KMS-11 (cell line): ENCODE measurements at regions not wholly inside any gene's neighbourhood (a gene's known extent, or its start where the extent isn't known, plus 50 kb on each side); places are given as distances from the start of the nearest gene placed in this dataset.

Source experiments
- H2AFZ ChIP-seq: fragments of 200-600 bp; sonication (generic); 2 replicates; pipeline ENCODE4 v1.6.1; 2016; ENCODE audit warnings: antibody characterized with exemption, mixed run types, low read depth
- H3K27ac ChIP-seq: fragments of 200-600 bp; sonication (generic); 2 replicates; pipeline ENCODE4 v1.6.1; 2016; ENCODE audit warnings: mild to moderate bottlenecking, mixed run types
- H3K27me3 ChIP-seq: fragments of 200-600 bp; sonication (generic); 2 replicates; pipeline ENCODE4 v1.6.1; 2017; ENCODE audit warnings: mild to moderate bottlenecking, low read depth, mixed run types, moderate library complexity; ENCODE audit not compliant: insufficient read depth
- H3K36me3 ChIP-seq: fragments of 200-600 bp; sonication (generic); 2 replicates; pipeline ENCODE4 v1.6.1; 2017; ENCODE audit warnings: mild to moderate bottlenecking, mixed run types; ENCODE audit not compliant: insufficient read depth
- H3K4me1 ChIP-seq: fragments of 200-600 bp; sonication (generic); 2 replicates; pipeline ENCODE4 v1.6.1; 2016; ENCODE audit warnings: mild to moderate bottlenecking, low read depth, mixed run types; ENCODE audit not compliant: poor library complexity, severe bottlenecking
- H3K4me2 ChIP-seq: fragments of 200-600 bp; sonication (generic); 2 replicates; pipeline ENCODE4 v1.7.0; 2016; ENCODE audit warnings: mild to moderate bottlenecking, mixed run types
- H3K4me3 ChIP-seq: fragments of 200-600 bp; sonication (generic); IDR thresholded peaks from 2 replicates; pipeline ENCODE4 v1.6.1; 2017; ENCODE audit warnings: low read depth, low read length, mixed read lengths; ENCODE audit not compliant: insufficient read depth
- H3K79me2 ChIP-seq: fragments of 200-600 bp; sonication (generic); 2 replicates; pipeline ENCODE4 v1.6.1; 2016; ENCODE audit warnings: low read depth, mixed run types; ENCODE audit not compliant: insufficient read depth
- H3K9ac ChIP-seq: fragments of 200-600 bp; sonication (generic); 2 replicates; pipeline ENCODE4 v1.6.1; 2016; ENCODE audit warnings: mild to moderate bottlenecking, mixed run types
- H4K20me1 ChIP-seq: fragments of 200-600 bp; sonication (generic); 2 replicates; pipeline ENCODE4 v1.6.1; 2016; ENCODE audit warnings: mild to moderate bottlenecking, mixed run types; ENCODE audit not compliant: insufficient read depth
- TF ChIP-seq, protein P1 (sequence below): fragments of 200-600 bp; sonication (generic); conservative IDR thresholded peaks from 2 replicates; pipeline ENCODE4 v1.6.1; 2017; ENCODE audit warnings: low read depth, mild to moderate bottlenecking, antibody characterized with exemption, low read length, moderate library complexity, mixed read lengths

DNA sequence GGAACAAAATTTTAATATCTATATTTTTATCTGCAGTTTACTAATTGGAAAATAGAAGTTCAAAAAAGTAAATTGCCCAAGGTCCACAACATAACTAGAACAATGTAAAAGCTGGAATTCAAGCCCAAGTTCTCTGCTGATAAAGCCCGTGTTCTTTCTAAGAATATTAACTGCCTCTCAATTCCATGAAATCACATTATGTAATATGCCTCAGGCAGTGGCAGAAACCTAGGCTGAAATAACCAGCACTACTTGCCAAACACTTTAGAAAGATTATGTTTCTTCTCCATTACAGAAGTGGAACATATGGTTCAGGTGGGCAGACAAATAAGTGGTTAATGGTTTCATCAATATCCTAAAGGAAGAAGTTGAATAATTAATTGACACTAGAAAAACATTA, 56.7 kb upstream of the ADGRL3 start:
- H2AFZ ChIP-seq: no peak overlapping the region
- H3K4me3 ChIP-seq: no peak overlapping the region
- TF ChIP-seq, protein P1, sequence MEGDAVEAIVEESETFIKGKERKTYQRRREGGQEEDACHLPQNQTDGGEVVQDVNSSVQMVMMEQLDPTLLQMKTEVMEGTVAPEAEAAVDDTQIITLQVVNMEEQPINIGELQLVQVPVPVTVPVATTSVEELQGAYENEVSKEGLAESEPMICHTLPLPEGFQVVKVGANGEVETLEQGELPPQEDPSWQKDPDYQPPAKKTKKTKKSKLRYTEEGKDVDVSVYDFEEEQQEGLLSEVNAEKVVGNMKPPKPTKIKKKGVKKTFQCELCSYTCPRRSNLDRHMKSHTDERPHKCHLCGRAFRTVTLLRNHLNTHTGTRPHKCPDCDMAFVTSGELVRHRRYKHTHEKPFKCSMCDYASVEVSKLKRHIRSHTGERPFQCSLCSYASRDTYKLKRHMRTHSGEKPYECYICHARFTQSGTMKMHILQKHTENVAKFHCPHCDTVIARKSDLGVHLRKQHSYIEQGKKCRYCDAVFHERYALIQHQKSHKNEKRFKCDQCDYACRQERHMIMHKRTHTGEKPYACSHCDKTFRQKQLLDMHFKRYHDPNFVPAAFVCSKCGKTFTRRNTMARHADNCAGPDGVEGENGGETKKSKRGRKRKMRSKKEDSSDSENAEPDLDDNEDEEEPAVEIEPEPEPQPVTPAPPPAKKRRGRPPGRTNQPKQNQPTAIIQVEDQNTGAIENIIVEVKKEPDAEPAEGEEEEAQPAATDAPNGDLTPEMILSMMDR: no peak
- no peak overlapping the region for H3K4me2 ChIP-seq
- H4K20me1 ChIP-seq: no peaks in the 10 kb centered on the region
- H3K79me2 ChIP-seq: no peaks in the 10 kb centered on the region
- H3K27me3 ChIP-seq: no peaks in the 10 kb centered on the region
- no peaks in the 10 kb centered on the region for H3K4me1 ChIP-seq
- H3K9ac ChIP-seq: no peak overlapping the region
- H3K36me3 ChIP-seq: no peaks in the 10 kb centered on the region
- H3K27ac ChIP-seq: no peak overlapping the region

DNA sequence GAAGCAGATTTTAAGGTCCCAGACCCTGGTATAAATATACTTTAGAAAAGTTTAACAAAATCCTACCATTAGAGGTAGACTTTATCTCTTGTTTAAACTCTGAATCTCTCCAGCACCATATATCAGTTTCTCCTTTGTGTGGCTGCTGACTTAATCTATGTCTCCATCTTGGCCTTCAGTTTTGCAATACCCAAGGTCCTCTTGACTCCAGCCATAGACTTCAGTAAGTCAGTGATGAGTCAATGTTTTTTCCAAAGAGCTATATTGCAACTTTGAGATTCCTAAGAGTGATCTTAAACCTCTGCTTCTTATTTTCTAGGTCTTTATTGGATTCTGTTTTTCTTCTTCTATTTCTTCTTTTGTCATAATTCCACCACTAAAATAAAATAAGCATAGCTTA, 50.8 kb upstream of the ADGRL3 start:
- Histone ChIP-seq H3K79me2 (no peaks in the 10 kb centered on the region), H3K9ac (no peak overlapping the region), H4K20me1 (no peaks in the 10 kb centered on the region), H3K4me2 (no peak overlapping the region), H3K36me3 (no peaks in the 10 kb centered on the region), H3K27me3 (no peaks in the 10 kb centered on the region), H3K4me3 (no peak overlapping the region), H3K27ac (no peak overlapping the region), H3K4me1 (no peaks in the 10 kb centered on the region), H2AFZ (no peak overlapping the region)
- TF ChIP-seq, protein P1: no peak
